ENCODE measurements at regions not wholly inside any gene's neighbourhood (a gene's known extent, or its start where the extent isn't known, plus 50 kb on each side); places are given as distances from the start of the nearest gene placed in this dataset.

DNA sequence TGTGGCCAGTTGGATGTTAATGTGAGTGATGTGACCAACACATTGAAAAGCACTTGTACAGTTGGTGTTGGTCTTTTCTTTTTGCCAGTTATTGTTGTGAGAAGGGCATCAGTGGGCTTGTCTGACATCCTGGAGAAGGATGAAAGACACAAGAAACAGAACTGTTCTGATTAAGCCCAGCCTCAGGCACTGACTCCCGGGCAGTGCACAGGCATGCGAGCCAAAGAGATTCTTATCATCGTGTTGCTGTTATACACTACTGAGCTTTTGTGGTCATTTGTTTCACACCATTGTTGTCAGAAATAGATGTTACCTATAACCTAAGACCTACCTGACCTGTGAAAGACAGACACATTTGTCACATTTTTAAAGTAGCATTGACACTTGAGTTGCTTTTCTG lies 236.8 kb upstream of the CA10 start:
- no peaks in the 10 kb centered on the region for H3K4me1 ChIP-seq (ENCODE audit: control insufficient read depth in 2 of 3, insufficient read depth in 2 of 3, low read depth in 1 of 3, low read length in 3 of 3)
- no peaks in the 10 kb centered on the region for H3K36me3 ChIP-seq (ENCODE audit: control insufficient read depth in 2 of 3, insufficient read depth in 3 of 3, low read length in 3 of 3)
- no peak for FAIRE-seq
- H3K27ac ChIP-seq (ENCODE audit: low read depth in 2 of 2, low read length in 2 of 2) = no peak overlapping the region
- H3K9me3 ChIP-seq (ENCODE audit: control insufficient read depth in 2 of 3, insufficient read depth in 1 of 3, low read length in 3 of 3) = no peaks in the 10 kb centered on the region
- no peak for TF ChIP-seq CTCF (IDR thresholded peaks at IDR 0.05; ENCODE audit: borderline replicate concordance, extremely low read depth, insufficient read depth)
- no peak for DNase-seq
- intact Hi-C loops (cut with DNase I) = no loop called here
- no peaks in the 10 kb centered on the region for H3K27me3 ChIP-seq (ENCODE audit: control insufficient read depth, insufficient read depth, low read length)
- H3K4me3 ChIP-seq (ENCODE audit: low read length in 3 of 3) = no peak overlapping the region
- no peak overlapping the region for H3K9ac ChIP-seq (ENCODE audit: low read length in 3 of 3)

- intact Hi-C loops (cut with DNase I) = no loop called here
- FAIRE-seq (no peak), DNase-seq (no peak)
- Histone ChIP-seq H3K4me1 (ENCODE audit: control insufficient read depth in 2 of 3, insufficient read depth in 2 of 3, low read depth in 1 of 3, low read length in 3 of 3) (no peaks in the 10 kb centered on the region), H3K9ac (ENCODE audit: low read length in 3 of 3) (no peak overlapping the region), H3K36me3 (ENCODE audit: control insufficient read depth in 2 of 3, insufficient read depth in 3 of 3, low read length in 3 of 3) (no peaks in the 10 kb centered on the region), H3K9me3 (ENCODE audit: control insufficient read depth in 2 of 3, insufficient read depth in 1 of 3, low read length in 3 of 3) (no peaks in the 10 kb centered on the region), H3K27me3 (ENCODE audit: control insufficient read depth, insufficient read depth, low read length) (no peaks in the 10 kb centered on the region), H3K4me3 (ENCODE audit: low read length in 3 of 3) (no peak overlapping the region), H3K27ac (ENCODE audit: low read depth in 2 of 2, low read length in 2 of 2) (no peak overlapping the region)
- TF ChIP-seq CTCF (IDR thresholded peaks at IDR 0.05; ENCODE audit: borderline replicate concordance, extremely low read depth, insufficient read depth) = no peak
Measured at GRCh38 chr17:52390422-52390821, 231.9 kb upstream of the CA10 start.

DNA sequence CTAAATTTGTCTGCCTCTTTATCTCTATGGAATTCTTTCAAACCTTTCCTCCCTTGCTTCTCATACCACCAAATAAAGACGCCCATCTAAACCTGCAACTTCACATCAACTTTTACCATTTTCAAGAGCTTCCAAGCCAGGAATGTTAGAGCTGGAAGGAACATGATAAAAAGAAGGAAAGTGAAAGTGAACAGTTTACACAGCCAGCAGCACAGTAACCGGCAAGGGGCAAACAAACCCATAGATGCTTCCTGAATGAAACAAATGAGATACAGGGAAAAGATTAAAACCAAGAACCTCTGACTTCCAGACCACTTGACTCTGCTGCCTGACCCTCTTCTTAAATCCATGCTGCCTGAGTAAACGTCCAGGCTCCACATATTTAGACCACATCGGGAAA lies 231.1 kb upstream of the CA10 start:
- Histone ChIP-seq H3K27ac (ENCODE audit: low read depth in 2 of 2, low read length in 2 of 2) (no peak overlapping the region), H3K4me1 (ENCODE audit: control insufficient read depth in 2 of 3, insufficient read depth in 2 of 3, low read depth in 1 of 3, low read length in 3 of 3) (no peaks in the 10 kb centered on the region), H3K27me3 (ENCODE audit: control insufficient read depth, insufficient read depth, low read length) (no peaks in the 10 kb centered on the region), H3K9ac (ENCODE audit: low read length in 3 of 3) (no peak overlapping the region), H3K4me3 (ENCODE audit: low read length in 3 of 3) (peak overlapping the region in 2 of 3 donors; percentile 30 to 50), H3K9me3 (ENCODE audit: control insufficient read depth in 2 of 3, insufficient read depth in 1 of 3, low read length in 3 of 3) (no peaks in the 10 kb centered on the region), H3K36me3 (ENCODE audit: control insufficient read depth in 2 of 3, insufficient read depth in 3 of 3, low read length in 3 of 3) (no peaks in the 10 kb centered on the region)
- DNase-seq (no peak), FAIRE-seq (no peak)
- no peak for TF ChIP-seq CTCF (IDR thresholded peaks at IDR 0.05; ENCODE audit: borderline replicate concordance, extremely low read depth, insufficient read depth)
- intact Hi-C loops (cut with DNase I) = no loop called here

DNA sequence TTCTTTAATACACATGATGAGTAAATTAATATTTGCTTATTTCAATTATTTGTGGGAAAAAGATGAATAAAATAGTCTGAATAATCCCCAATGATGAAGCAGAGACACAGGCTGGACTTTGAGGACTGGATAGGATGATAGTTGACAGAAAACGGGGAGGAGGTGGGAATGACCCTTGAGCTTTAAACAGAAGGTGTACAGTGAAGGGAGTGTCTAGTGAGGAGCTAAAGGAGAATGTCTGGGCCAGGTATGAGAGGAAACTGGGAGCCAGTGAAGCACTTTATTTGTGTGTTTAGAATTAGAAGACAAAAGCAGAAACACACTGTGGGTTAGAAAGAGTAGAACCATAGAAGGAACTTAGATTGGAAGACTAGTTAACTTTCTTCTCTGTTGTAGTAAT lies 230.4 kb upstream of the CA10 start:
- Histone ChIP-seq H3K36me3 (ENCODE audit: control insufficient read depth in 2 of 3, insufficient read depth in 3 of 3, low read length in 3 of 3) (no peaks in the 10 kb centered on the region), H3K27me3 (ENCODE audit: control insufficient read depth, insufficient read depth, low read length) (no peaks in the 10 kb centered on the region), H3K4me1 (ENCODE audit: control insufficient read depth in 2 of 3, insufficient read depth in 2 of 3, low read depth in 1 of 3, low read length in 3 of 3) (no peaks in the 10 kb centered on the region), H3K9me3 (ENCODE audit: control insufficient read depth in 2 of 3, insufficient read depth in 1 of 3, low read length in 3 of 3) (no peaks in the 10 kb centered on the region), H3K9ac (ENCODE audit: low read length in 3 of 3) (no peak overlapping the region), H3K4me3 (ENCODE audit: low read length in 3 of 3) (no peak overlapping the region), H3K27ac (ENCODE audit: low read depth in 2 of 2, low read length in 2 of 2) (no peak overlapping the region)
- FAIRE-seq = no peak
- no peak for TF ChIP-seq CTCF (IDR thresholded peaks at IDR 0.05; ENCODE audit: borderline replicate concordance, extremely low read depth, insufficient read depth)
- DNase-seq = no peak
- intact Hi-C loops (cut with DNase I) = no loop called here

Measured in kidney (tissue), 13 donors.